Activated T-cell treated with anti-CD3 and anti-CD28 coated beads, Interleukin-2, amount 50 U/mL, for 1 hour (primary cell): ENCODE measurements at regions not wholly inside any gene's neighbourhood (a gene's known extent, or its start where the extent isn't known, plus 50 kb on each side); places are given as distances from the start of the nearest gene placed in this dataset.

Source experiments
- DNase-seq: peaks from one replicate; pipeline ENCODE4 v3.0.0-alpha.2; 2020

DNA sequence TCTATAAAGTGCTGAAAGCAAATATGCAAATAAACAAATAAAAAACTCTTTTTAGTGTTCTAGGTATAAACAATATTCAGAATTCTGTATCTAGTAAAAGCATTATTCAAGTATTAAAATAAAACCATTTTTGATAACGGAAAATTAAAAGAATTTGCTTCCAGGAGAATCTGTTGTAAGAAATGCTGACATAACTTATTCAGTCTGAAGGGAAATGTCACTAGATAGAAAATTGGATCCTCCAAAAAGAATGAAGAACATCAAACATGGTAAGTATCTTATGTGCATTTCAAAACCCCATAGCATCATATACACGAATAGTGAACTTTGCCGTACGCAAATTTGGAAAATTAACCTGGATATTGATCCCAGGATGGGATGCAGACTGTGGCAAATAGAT is 506.7 kb downstream of the GLRX3 start:
- no peak for DNase-seq

DNA sequence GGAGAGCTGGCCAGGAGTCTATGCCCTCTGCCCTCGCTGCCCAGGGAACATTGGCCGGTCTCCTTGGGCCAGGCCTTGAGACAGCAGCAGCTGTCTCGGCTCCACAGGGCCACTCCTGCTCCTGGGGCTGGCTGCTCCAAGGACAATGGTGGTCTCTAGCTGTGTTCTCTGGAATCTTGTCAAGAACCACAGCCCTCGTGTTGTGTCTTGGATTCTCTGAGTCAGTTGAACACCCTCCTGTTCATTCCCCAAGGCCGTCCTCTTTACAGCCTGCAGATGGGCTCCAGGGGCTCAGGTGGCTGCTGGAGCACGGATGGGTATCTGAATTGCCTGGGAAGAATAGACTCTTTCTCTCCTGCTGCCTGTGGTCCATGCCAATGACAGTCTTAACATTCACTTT is 511.1 kb downstream of the GLRX3 start:
- no peak for DNase-seq

DNA sequence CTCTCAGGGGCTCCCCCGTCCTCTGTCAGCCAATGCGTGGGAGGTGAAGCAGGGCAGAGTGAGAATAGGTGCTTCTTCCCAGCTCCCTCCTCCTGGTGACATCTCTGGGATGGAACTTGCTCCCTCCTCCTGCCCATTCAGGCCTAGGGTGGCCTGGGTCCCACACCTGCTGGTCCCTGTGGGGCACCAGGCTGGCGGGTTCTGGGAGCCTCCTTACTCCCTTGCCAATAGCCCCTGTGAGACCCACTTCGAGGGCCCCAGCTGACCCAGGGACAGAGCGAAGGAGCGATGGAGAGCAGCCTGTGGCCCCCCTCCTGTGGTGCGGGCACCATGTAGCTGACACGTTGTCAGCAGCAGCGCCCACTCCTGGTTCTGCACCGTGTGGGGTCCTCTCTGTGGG is 512.6 kb downstream of the GLRX3 start:
- DNase-seq, result no peak

DNA sequence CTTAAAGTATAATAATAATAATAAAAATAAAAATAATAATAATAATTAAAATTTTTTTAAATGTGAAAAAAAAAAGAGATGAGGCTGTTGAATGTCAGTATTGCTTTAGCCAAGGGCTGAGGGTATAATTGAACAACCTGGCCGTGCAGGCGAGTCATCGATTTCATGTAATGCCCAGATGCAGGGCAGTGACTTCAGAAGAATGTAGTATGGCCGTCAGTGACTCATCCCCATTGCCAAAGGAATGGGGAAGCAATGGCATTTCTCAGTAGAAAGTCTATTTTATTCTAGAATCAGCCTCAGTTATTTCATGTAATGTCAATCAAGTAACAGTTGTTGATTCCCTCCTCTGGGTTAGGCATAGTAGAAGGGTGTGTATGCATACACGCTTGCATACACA is 516.4 kb downstream of the GLRX3 start:
- no peak for DNase-seq

DNA sequence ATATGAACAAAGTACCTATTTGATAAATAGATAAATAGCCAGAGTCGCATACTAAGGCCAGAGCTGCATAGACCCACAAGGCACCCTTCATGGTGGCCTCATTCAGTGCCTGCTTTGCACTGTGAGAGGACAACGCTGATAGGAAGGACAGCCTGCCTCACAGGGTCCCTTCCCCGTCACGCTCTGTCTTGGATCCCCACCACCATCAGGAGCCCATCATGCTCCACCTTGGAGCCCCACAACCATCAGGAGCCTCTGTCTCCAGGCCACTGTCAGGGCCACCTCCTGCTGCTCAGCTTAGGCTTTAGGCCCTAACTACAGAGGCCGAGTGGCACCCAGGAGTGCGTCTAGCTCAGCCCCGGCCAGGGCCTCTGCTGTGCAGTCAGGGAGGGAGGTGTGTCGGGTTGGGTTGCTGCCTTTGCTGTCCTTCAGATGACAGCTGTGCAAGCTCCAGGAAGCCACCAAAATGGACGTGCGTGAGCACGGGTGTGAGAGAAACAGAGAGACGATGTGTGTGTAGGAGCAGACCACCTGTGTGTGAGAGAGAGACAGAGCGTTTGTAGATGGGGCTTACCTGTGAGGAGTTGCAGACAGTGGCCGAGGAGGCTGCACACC is 516.9 kb downstream of the GLRX3 start:
- DNase-seq, result no peak

DNA sequence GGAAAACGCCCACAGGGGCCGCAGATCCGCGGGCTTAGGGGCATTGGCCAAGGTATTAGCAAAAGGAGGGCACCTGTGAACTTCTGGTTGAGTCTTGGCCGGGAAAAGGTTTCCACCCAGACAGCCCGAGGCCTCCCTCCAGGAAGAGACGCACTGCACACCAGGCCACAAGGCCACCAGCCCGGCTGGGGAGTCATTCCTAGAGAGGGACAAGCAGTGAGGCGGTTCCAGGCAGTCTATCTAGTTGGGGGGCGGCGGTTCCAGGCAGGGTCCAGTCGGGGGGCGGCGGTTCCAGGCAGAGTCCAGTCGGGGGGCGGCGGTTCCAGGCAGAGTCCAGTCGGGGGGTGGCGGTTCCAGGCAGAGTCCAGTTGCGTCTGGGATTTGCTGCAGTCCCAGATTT is 518.5 kb downstream of the GLRX3 start:
- DNase-seq, result no peak

DNA sequence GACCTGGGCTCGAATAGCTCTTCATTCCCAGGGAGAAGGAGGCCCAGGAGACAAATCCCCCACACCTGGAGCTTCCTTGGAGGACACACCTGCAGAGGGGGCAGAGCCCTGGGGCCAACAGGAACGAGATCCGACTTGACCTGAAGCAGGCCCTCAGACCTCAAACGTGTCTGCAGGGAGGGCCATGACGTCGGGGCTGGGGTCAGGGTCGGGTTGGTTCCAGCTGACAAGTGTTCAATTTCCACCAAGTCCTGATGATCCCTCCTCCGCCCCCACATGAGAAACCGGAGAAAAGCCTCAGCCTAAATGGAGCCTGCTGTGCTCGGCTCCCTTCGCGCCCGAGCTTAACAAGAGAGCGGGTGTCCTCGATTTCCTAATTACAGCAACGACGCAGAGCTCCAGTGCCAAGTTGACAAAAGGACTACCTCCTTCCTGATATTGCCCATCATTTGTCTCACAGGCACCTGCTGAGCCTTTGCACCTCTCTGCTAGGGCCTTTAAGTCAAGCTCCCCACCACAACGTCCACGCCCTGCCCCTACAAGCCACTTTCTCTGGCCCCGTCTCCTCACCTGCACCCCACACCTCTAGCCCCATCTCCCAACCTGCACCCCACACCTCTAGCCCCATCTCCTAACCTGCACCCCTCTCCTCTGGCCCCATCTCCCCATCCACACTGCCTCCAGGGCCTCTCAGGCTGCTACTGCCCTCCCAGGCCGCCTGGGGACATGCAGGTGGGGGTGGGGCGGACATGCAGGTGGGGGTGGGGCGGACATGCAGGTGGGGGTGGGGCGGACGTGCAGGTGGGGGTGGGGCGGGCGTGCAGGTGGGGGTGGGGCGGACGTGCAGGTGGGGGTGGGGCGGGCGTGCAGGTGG is 519.4 kb downstream of the GLRX3 start:
- no peak for DNase-seq

DNA sequence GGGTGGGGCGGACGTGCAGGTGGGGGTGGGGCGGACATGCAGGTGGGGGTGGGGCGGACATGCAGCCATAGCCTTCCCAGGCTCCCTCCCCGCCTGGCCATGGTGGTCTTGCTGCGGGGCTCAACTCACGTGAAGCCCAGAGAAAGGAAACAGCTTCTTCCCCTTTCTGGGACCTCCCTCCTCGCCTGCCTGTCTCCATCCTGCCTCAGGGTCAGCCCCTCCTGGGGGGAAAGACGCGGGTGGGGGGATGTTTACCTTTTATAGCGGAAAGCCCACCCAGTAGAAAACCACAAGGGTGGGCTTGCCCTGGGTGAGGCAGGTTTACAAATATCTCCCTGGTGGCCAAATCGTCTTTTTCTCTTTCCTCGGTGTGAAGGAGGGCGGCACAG is 520.0 kb downstream of the GLRX3 start:
- DNase-seq, result no peak

DNA sequence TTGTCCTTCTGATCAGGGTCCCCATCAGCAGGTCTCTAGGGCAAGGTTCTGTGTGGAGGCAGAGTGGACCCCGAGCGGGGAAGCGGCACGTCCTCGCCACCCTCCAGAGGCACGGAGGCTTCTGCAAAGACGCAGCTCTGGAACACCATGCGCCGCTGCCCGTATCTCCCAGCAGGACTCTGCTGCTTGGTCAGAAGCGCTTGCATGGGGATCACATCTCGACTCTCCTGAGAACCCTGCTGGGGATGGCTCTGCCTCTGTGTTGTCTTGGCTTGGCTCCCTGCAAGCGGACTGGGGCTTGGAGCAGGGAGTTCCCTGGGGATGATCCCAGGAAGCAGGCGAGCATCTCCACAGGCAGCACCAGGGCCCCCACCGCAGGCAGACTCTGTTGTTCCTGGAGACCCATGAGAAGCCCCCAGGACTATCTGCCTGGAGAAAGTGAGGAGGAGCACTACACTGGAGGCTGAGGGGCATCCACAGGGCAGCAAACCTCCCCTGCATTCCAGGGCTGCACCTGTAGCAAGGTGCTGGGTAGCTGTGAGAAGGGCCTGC is 520.5 kb downstream of the GLRX3 start:
- no peak for DNase-seq

DNA sequence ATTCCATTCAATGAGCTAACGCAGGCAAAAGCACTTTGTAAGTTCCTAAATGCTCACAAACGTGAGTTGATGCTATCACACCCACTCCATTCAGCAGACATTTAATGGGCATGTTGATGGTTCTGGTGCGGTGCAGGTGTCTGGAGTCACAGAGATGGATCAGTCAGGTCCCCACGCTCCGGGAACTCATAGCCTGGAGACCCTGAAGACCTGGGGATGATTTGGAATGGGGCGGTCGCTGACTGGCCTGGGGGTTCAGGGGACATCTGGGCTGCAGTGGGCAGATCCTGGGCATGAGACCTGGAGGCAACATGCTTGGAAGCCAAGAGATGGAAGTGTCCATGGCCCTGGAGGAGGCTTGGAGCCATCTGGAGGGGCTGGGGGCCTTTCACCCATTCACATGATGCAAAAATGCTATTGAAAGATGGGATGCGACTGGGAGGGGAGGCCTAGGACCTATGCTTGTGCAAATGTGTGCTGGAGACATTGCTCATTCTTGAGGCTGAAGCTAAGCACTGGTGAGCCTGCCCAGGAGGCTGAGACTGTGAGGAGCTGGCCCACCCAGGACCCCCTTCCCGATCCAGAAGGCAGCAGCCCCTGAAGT is 522.6 kb downstream of the GLRX3 start:
- no peak for DNase-seq

DNA sequence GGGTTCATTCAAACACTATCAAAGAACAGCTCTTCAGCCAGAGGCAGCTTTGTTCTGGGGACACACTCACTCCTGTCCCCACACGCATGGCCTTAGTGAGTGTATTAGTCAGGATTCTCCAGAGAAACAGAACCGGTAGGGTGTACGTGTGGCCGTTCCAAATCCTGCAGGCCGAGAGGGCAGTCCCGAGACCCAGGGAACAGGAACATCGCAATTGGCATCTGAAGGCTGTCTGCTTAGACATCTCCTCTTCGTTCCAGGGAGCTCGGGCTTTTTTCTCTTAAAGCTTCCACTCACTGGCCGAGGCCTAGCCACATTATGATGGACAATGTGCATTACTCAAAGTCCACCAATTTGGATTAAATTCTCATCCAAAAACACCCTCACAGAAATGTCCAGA is 523.3 kb downstream of the GLRX3 start:
- DNase-seq, result no peak

DNA sequence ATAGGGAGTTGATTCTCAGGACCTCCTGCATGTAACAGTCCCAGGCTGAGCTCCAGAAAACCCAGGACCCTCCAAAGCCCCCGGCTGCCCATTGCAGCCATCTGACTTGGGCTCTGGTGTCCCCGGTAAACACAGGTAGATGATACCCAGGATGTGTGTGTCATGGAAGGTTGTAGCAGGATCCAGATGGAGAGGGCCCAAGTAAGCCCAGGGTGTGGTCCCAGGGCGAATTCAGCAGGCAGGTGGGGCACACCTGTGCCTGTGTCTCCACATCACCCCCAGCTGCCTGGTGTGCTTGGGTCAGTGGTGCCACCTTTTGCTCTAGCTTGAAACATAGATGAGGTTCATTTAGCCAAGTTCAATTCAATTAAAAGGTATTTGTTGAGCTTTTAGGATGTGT is 524.1 kb downstream of the GLRX3 start:
- DNase-seq, result no peak

DNA sequence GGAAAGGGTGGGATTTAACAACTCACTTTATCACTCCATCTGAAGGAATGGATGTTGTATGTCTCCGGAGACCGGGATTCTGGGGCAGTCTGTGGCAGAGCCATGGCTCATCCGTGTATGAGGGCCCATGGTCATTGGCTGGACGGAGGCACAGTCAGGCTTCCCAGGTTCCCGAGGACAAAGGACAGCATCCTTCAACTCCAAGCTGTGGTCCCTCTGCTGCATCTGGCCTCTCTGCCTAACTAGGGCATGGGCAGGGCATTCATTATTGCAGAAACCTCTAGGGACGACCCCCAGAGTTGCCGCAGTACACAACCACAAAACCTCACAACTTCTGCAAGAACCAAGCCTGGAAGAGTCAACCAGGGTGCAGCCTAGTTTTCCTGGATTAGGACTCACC is 525.2 kb downstream of the GLRX3 start:
- no peak for DNase-seq

DNA sequence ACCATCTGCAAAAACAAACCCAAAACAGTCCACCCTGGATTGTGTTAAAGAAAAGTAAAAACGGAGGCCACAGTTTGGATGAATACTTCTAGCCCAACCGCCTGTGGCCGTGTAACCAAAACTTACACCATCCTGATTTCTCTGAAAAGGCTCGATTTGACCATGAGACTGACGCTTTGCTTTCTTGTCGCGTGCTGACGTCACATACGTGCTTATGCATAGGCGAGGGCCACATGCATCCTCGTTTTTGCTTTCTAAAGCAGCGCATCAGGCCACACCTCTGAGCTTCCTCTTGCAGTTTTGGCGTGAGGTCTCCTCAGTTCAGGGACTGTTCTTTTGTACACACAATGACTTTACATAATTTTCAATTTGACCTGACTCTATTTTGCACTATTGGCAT is 526.6 kb downstream of the GLRX3 start:
- no peak for DNase-seq

DNA sequence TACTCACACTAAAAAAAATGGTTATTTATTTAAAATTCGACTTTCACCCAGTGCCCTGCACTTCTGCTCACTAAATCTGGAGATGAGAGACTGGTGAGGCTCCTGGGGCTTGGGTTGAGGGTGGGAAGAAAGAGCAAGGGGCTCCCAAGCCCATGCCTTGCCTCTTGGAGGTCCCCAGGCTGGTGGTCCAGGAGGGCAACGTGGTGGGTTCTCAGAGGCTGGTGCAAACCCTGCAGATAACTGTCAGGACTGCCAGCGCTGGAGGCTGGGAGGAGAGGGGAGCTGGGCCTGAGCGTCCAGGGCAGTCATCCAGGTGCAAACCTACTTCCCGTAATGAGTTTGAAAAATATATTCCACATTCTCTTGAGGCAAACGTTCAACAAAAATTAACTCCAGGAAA is 528.3 kb downstream of the GLRX3 start:
- no peak for DNase-seq

DNA sequence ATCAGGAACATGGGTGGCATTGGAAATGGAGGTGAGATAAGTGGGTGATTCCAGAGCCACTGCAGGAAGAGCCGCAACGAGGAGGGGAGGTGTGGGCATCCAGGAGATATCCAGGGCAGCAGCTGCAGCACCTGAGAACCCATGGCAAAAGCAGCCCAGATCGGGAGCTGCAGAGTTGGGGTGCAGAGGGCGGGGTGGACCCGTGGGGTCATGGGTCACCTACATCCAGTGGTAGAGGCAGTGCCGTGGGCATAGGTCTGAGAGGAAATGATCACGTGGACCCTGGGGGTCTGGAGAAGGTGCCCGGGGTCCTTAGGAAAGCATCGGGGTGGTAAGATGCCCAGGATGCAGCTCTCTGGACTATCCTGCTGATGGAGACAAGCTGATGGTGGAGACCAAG is 530.0 kb downstream of the GLRX3 start:
- DNase-seq, result no peak

DNA sequence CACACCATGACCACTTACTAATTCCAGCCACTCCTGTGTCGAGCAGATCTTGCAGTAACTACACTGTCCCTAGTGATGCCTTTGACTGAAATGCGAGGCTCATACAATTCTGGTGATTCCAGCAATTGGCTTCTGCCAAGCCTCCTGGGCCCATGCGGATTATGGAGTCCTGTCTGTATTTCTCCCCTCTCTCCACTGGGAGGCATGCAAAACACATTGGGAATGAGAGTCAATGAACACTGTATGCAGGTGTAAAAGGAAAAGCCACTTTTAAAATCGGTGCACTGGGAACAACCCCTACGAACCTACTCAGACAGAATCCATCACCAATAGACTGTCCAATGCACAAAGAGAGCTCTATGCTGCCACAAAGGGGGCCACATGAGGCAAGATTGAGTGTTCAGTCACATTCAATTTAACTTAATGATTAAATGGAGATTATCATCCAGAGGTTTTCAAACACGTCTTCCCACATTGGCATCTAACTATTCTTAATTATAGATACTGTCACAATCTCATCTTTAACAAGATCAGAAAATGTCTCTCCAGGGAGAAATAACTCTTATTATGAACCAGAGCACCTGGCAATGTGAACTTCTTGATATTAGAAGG is 550.6 kb downstream of the GLRX3 start:
- no peak for DNase-seq

DNA sequence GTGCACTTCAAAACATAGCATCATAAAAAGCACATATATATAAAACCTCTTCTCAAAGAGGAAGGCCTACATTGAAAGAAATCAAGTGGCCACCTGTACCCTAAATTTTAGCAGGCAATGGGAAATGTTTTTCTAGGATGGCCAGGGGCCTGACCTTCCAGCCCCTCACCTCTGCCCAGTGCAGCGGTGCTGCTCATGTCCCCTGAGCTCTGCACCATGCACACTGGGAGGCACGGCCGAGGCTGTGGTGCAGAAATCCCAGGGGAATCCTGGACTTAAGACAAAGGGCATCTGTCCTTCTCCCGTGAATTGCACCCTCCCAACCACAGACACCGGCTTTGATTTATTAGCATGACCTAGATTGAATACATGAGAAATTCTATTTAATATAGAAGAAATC is 551.4 kb downstream of the GLRX3 start:
- no peak for DNase-seq

DNA sequence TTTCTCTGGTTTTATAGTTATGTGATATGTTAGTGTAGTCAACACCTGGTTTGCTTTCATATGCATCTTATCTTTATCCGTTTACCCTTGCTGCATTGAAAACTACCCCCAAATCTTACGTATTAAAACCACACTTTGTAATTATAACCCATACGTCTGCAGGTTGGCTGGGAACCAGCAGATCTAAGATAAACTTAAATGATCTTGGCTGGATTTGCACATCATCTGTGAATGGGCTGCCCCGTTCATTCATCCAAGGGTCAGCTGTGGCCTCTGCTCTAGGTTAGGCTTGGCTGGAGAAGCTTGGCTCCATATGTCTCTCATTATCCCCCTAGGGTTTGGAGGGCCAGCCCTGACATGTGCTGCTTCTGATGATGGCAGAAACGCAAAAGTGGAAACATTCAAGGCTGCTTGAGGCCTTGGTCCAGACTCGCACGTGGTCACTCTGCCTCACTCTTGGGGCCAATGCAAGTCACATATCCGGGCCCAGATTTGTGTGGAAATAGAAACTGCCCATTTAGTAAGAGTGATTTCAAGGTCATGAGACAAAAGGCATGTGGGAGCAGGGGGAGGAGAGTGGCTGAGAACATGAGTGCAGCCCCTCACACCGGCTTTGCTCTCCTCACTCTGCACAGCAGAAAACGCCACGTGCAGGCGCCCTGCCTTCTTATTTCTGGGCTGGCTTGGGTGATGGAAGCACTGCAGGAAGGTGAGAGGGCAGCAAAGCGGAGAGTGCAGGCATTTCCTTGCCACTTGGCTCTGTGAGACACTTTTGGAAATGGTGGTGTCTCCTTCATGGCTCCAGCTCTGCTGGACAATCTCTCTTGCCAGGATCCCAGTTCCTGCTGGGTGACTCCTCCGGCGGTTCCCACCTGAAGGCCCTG is 553.8 kb downstream of the GLRX3 start:
- DNase-seq, result no peak

DNA sequence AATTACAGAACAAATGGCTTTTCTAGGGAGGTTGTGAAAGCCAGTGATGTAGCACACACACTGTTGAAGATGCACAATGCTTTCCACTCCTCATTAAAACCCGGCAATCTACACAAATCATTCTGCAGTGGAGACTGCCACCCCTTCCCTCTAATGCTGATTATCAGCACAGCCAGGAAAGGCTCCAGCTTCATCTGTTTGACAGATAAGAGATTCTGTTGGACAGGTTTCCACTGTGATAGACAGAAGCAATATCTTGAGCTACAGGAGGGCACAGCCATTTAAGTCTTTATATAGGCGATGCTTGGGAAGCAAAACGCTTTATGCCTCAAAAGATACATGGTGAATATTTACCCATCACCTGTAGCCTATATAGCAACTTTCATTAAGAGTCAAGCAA is 555.6 kb downstream of the GLRX3 start:
- no peak for DNase-seq

DNA sequence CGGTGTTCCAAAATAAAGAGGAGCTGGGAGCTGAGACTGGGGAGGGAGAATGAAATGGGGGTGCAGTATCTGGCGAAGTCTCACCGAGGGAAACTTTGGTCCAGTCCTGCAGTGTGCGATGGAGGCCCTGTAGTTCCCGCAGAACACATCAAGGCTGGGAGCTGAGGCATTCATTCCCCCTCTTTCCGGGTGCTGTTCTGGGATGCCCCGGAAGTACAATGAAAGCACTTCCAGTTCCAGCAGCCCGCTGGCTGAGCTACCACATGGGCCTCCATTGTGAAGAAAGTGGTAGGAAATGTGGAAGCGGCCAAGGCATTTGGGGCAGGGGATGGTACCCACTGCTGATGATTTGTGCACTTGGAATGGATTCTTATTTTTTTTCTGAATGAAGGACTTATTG is 560.7 kb downstream of the GLRX3 start:
- DNase-seq, result no peak

DNA sequence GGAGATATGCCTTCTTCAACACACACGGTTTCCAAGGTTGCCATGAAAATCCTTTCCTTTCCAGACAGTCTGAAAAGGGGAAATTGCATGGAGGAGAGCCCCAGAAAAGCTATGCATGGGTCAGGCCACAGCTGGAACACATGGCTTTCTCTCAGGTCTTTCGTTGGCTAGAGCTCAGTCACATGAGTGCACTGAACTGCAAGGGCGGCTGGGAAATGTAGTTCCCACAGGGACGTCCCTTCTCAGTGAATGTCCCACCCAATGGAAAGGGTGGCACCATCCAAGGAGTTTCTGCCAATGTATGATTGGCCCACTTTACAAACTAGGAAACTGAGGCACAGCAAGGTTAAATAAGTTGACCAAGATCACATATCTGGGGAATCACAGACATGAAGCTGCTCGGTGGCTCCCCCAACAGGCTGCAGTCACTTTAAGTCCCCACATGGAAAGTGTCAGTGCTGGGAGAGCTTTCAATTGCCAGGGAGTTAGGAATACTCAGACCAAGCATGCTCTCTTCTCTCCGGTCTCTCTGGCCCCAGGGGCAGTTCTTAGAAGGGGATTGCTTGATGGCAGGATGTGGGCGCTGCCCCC is 571.3 kb downstream of the GLRX3 start:
- no peak for DNase-seq
